OCI-LY1 (cell line): ENCODE measurements at regions not wholly inside any gene's neighbourhood (a gene's known extent, or its start where the extent isn't known, plus 50 kb on each side); places are given as distances from the start of the nearest gene placed in this dataset.
"Not testable (repeated sequence)": the region's sequence is repeated elsewhere in the genome, so short reads cannot be mapped to it uniquely, and the experiment has no call there.

Experiments
- H2AFZ ChIP-seq: fragments of 200-600 bp; sonication (generic), shearing (Covaris generic); 2 replicates; pipeline ENCODE4 v1.6.0; 2014; ENCODE audit warnings: antibody characterized with exemption, mild to moderate bottlenecking, low read length
- H3F3A ChIP-seq: fragments of 200-600 bp; sonication (generic), shearing (Covaris generic); 2 replicates; pipeline ENCODE4 v1.6.0; 2014; ENCODE audit warnings: mild to moderate bottlenecking, antibody characterized with exemption, low read length, moderate library complexity; ENCODE audit not compliant: insufficient read depth
- H3K27ac ChIP-seq: fragments of 200-600 bp; sonication (generic); 2 replicates; pipeline ENCODE4 v1.5.1; 2014; ENCODE audit warnings: low read length, mixed run types, mild to moderate bottlenecking, low read depth; ENCODE audit not compliant: poor library complexity, severe bottlenecking
- H3K27me3 ChIP-seq: fragments of 200-600 bp; sonication (generic); 2 replicates; pipeline ENCODE4 v1.6.0; 2014; ENCODE audit warnings: antibody characterized with exemption, mild to moderate bottlenecking, low read length, moderate library complexity; ENCODE audit not compliant: insufficient read depth
- H3K36me3 ChIP-seq: fragments of 200-600 bp; sonication (generic); 2 replicates; pipeline ENCODE4 v1.6.1; 2014; ENCODE audit warnings: mild to moderate bottlenecking, antibody characterized with exemption, low read length, moderate library complexity, mixed read lengths; ENCODE audit not compliant: insufficient read depth
- H3K4me1 ChIP-seq: fragments of 200-600 bp; sonication (generic); 2 replicates; pipeline ENCODE4 v1.5.1; 2014; ENCODE audit warnings: mild to moderate bottlenecking, low read length, moderate library complexity; ENCODE audit not compliant: insufficient read depth, severe bottlenecking
- H3K4me2 ChIP-seq: fragments of 200-600 bp; sonication (generic), shearing (Covaris generic); 2 replicates; pipeline ENCODE4 v1.6.1; 2014; ENCODE audit warnings: low read length
- H3K4me3 ChIP-seq: fragments of 200-600 bp; sonication (generic); 2 replicates; pipeline ENCODE4 v1.5.1; 2014; ENCODE audit warnings: low read length, low read depth, mild to moderate bottlenecking, mixed read lengths; ENCODE audit not compliant: poor library complexity, severe bottlenecking
- H3K79me2 ChIP-seq: fragments of 200-600 bp; shearing (Covaris generic); 2 replicates; pipeline ENCODE4 v1.6.1; 2016; ENCODE audit warnings: mixed run types, low read length, mixed read lengths; ENCODE audit not compliant: insufficient read depth
- H3K9ac ChIP-seq: fragments of 200-600 bp; sonication (generic), shearing (Covaris generic); 2 replicates; pipeline ENCODE4 v1.6.1; 2014; ENCODE audit warnings: mild to moderate bottlenecking, low read length, mixed read lengths
- H3K9me2 ChIP-seq: fragments of 200-600 bp; sonication (generic), shearing (Covaris generic); 2 replicates; pipeline ENCODE4 v1.6.1; 2014; ENCODE audit warnings: low read depth, mild to moderate bottlenecking, low read length, mixed read lengths
- H3K9me3 ChIP-seq: fragments of 200-600 bp; shearing (Covaris generic); 2 replicates; pipeline ENCODE4 v1.6.1; 2014; ENCODE audit warnings: low read length, mixed read lengths
- H4K20me1 ChIP-seq: fragments of 200-600 bp; sonication (generic), shearing (Covaris generic); 2 replicates; pipeline ENCODE4 v1.6.0; 2016; ENCODE audit warnings: mild to moderate bottlenecking, low read length; ENCODE audit not compliant: insufficient read depth
- CTCF ChIP-seq: fragments of 200-600 bp; sonication (generic), shearing (Covaris generic); IDR thresholded peaks from 2 replicates; pipeline ENCODE4 v1.5.1; 2017; ENCODE audit warnings: mild to moderate bottlenecking, antibody characterized with exemption, low read length, moderate library complexity, mixed read lengths
- EZH2 ChIP-seq: fragments of 200-600 bp; sonication (generic), shearing (Covaris generic); IDR thresholded peaks from 2 replicates; pipeline ENCODE4 v1.8.0; 2017; ENCODE audit warnings: borderline replicate concordance, mixed run types, mild to moderate bottlenecking, antibody characterized with exemption, low read length, moderate library complexity, mixed read lengths

- Histone ChIP-seq H3K27ac (no peak overlapping the region), H3K4me3 (no peak overlapping the region), H3K9ac (no peak overlapping the region), H3K27me3 (no peaks in the 10 kb centered on the region), H3K4me2 (no peak overlapping the region), H3K9me2 (no peaks in the 10 kb centered on the region), H2AFZ (no peak overlapping the region), H3K9me3 (no peaks in the 10 kb centered on the region), H3K36me3 (no peaks in the 10 kb centered on the region), H4K20me1 (no peaks in the 10 kb centered on the region), H3K79me2 (no peaks in the 10 kb centered on the region), H3K4me1 (no peaks in the 10 kb centered on the region), H3F3A (no peaks in the 10 kb centered on the region)
- TF ChIP-seq CTCF: no peak
- no peak for TF ChIP-seq EZH2
These were observed 616.1 kb upstream of the FAM98A start for GRCh38 chr2:34215174-34215573.

DNA sequence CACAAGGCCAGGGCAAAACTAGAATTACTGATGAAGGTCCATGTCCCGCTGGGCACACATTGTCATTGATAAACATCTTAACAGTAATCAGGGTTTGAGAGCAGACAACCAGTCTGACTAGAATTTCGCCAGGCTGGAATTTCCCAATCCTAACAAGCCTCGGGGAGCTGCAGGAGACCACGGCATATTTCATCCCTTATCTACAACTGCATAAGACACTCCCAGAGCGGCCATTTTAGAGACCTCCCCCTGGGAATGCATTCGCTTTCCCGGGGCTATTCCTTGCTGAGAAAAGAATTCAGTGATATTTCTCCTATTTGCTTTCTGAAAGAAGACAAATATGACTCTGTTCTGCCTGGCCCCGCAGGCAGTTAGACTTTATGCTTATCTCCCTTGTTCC is 611.3 kb upstream of the FAM98A start:
- H3K4me2 ChIP-seq, H3F3A ChIP-seq, H3K79me2 ChIP-seq, H3K27me3 ChIP-seq, H3K9me3 ChIP-seq, H3K27ac ChIP-seq, H3K9ac ChIP-seq, H3K4me3 ChIP-seq, H3K9me2 ChIP-seq, H4K20me1 ChIP-seq, H3K4me1 ChIP-seq, H3K36me3 ChIP-seq, H2AFZ ChIP-seq: not testable (repeated sequence)

- H3K4me3 ChIP-seq: no peak overlapping the region
- TF ChIP-seq EZH2: no peak
- no peak for TF ChIP-seq CTCF
- H3K4me1 ChIP-seq: no peaks in the 10 kb centered on the region
- no peaks in the 10 kb centered on the region for H3F3A ChIP-seq
- H3K9me2 ChIP-seq: no peaks in the 10 kb centered on the region
- H2AFZ ChIP-seq: no peak overlapping the region
- H3K79me2 ChIP-seq: no peaks in the 10 kb centered on the region
- no peaks in the 10 kb centered on the region for H4K20me1 ChIP-seq
- no peaks in the 10 kb centered on the region for H3K36me3 ChIP-seq
- H3K4me2 ChIP-seq: no peak overlapping the region
- H3K27me3 ChIP-seq: no peaks in the 10 kb centered on the region
- no peaks in the 10 kb centered on the region for H3K9me3 ChIP-seq
- H3K27ac ChIP-seq: no peak overlapping the region
- H3K9ac ChIP-seq: no peak overlapping the region
These were observed 605.5 kb upstream of the FAM98A start for GRCh38 chr2:34204560-34204959.

GRCh38 chr2:34201099-34201498 is 602.0 kb upstream of the FAM98A start:
- no peaks in the 10 kb centered on the region for H3K9me2 ChIP-seq
- no peaks in the 10 kb centered on the region for H3K4me1 ChIP-seq
- H3K27me3 ChIP-seq: no peaks in the 10 kb centered on the region
- no peak overlapping the region for H3K9ac ChIP-seq
- no peak overlapping the region for H2AFZ ChIP-seq
- H3K27ac ChIP-seq: no peak overlapping the region
- no peaks in the 10 kb centered on the region for H4K20me1 ChIP-seq
- no peaks in the 10 kb centered on the region for H3K36me3 ChIP-seq
- no peaks in the 10 kb centered on the region for H3K9me3 ChIP-seq
- TF ChIP-seq CTCF: no peak
- no peak for TF ChIP-seq EZH2
- H3K79me2 ChIP-seq: no peaks in the 10 kb centered on the region
- no peaks in the 10 kb centered on the region for H3F3A ChIP-seq
- no peak overlapping the region for H3K4me3 ChIP-seq
- no peak overlapping the region for H3K4me2 ChIP-seq
